Gastrocnemius medialis (tissue), 4 donors: ENCODE measurements at regions not wholly inside any gene's neighbourhood (a gene's known extent, or its start where the extent isn't known, plus 50 kb on each side); places are given as distances from the start of the nearest gene placed in this dataset.

Experiments
- POLR2A ChIP-seq, 2 donors: fragments of 450-650 bp; IDR thresholded peaks; one replicate each; pipeline ENCODE4 v1.6.1; 2017; ENCODE audit warnings: antibody characterized with exemption in 2 of 2, mild to moderate bottlenecking in 2 of 2, moderate library complexity in 2 of 2
- TF ChIP-seq, protein P1 (sequence below), 5 experiments: fragments of 450-650 bp in 3 of 5; fragments of 200-600 bp in 2 of 5; sonication (generic) in 2 of 5; IDR thresholded peaks in 4 of 5; conservative IDR thresholded peaks in 1 of 5; 1 replicate in 4 of 5; 2 replicates in 1 of 5; pipeline ENCODE4 v1.5.1; 2016 to 2019; ENCODE audit warnings: antibody characterized with exemption in 5 of 5, mild to moderate bottlenecking in 3 of 5, moderate library complexity in 3 of 5

DNA sequence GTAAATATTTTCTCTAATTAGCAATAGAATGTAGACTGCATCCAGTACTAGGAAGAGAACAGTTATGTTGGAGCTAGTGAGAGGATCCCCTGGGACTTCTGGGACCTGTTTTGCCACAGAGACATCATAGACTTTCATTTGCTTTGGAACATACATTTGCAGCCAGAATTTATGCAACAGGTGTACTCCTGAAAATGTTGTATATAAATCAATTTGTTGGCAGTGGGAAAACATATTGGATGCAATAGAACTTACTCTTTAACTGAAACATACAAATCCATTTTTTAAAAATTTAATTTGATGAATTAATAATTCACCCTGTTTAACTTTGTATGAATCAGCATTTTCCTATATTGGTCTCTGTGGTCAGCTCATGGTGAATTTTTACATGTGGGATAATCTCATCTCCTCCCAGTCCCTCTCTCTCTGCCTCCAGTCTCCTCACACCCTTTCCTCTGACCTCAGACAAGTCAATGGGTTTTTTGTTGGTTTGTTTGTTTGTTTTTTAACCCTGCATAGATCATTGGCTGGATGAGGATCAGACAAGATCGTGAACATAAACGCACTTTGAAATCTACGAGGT, 263.0 kb downstream of the LPIN1 start:
- TF ChIP-seq, protein P1, sequence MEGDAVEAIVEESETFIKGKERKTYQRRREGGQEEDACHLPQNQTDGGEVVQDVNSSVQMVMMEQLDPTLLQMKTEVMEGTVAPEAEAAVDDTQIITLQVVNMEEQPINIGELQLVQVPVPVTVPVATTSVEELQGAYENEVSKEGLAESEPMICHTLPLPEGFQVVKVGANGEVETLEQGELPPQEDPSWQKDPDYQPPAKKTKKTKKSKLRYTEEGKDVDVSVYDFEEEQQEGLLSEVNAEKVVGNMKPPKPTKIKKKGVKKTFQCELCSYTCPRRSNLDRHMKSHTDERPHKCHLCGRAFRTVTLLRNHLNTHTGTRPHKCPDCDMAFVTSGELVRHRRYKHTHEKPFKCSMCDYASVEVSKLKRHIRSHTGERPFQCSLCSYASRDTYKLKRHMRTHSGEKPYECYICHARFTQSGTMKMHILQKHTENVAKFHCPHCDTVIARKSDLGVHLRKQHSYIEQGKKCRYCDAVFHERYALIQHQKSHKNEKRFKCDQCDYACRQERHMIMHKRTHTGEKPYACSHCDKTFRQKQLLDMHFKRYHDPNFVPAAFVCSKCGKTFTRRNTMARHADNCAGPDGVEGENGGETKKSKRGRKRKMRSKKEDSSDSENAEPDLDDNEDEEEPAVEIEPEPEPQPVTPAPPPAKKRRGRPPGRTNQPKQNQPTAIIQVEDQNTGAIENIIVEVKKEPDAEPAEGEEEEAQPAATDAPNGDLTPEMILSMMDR (IDR thresholded peaks at IDR 0.05 in 4 of 5, conservative IDR thresholded peaks at IDR 0.05 in 1 of 5) = no peak
- TF ChIP-seq POLR2A (IDR thresholded peaks at IDR 0.05) = no peak
